ENCODE measurements at regions not wholly inside any gene's neighbourhood (a gene's known extent, or its start where the extent isn't known, plus 50 kb on each side); places are given as distances from the start of the nearest gene placed in this dataset.
"Not testable (repeated sequence)": the region's sequence is repeated elsewhere in the genome, so short reads cannot be mapped to it uniquely, and the experiment has no call there.

GRCh38 chr12:89880690-89881350, 172.2 kb upstream of the ATP2B1 start:
- DNase-seq (ENCODE audit: low read depth) = no peak

- DNase-seq (ENCODE audit: low read depth) = no peak
These were observed 171.1 kb upstream of the ATP2B1 start for GRCh38 chr12:89879766-89880165.

- no peak for DNase-seq (ENCODE audit: low read depth)
These were observed 170.3 kb upstream of the ATP2B1 start for GRCh38 chr12:89878950-89879349.

GRCh38 chr12:89878327-89878726, 169.7 kb upstream of the ATP2B1 start:
- DNase-seq (ENCODE audit: low read depth) = no peak

- DNase-seq (ENCODE audit: low read depth) = no peak
These were observed 169.0 kb upstream of the ATP2B1 start for GRCh38 chr12:89877671-89878070.

GRCh38 chr12:89877136-89877535, 168.5 kb upstream of the ATP2B1 start:
- DNase-seq (ENCODE audit: low read depth) = no peak

- no peak for DNase-seq (ENCODE audit: low read depth)
These were observed 167.2 kb upstream of the ATP2B1 start for GRCh38 chr12:89875809-89876208.

GRCh38 chr12:89875225-89875624, 166.6 kb upstream of the ATP2B1 start:
- DNase-seq (ENCODE audit: low read depth) = no peak

- no peak for DNase-seq (ENCODE audit: low read depth)
These were observed 165.5 kb upstream of the ATP2B1 start for GRCh38 chr12:89874146-89874545.

- no peak for DNase-seq (ENCODE audit: low read depth)
These were observed 165.1 kb upstream of the ATP2B1 start for GRCh38 chr12:89873745-89874144.

GRCh38 chr12:89872922-89873630, 164.4 kb upstream of the ATP2B1 start:
- DNase-seq (ENCODE audit: low read depth) = no peak

- no peak for DNase-seq (ENCODE audit: low read depth)
These were observed 162.0 kb upstream of the ATP2B1 start for GRCh38 chr12:89870413-89871184.

GRCh38 chr12:89867611-89868010, 159.0 kb upstream of the ATP2B1 start:
- not testable (repeated sequence) for DNase-seq (ENCODE audit: low read depth)

- no peak for DNase-seq (ENCODE audit: low read depth)
These were observed 155.8 kb upstream of the ATP2B1 start for GRCh38 chr12:89864411-89864810.

GRCh38 chr12:89863968-89864367, 155.3 kb upstream of the ATP2B1 start:
- DNase-seq (ENCODE audit: low read depth) = no peak

- DNase-seq (ENCODE audit: low read depth) = no peak
These were observed 154.9 kb upstream of the ATP2B1 start for GRCh38 chr12:89863493-89863938.

- no peak for DNase-seq (ENCODE audit: low read depth)
These were observed 154.1 kb upstream of the ATP2B1 start for GRCh38 chr12:89862511-89863445.

GRCh38 chr12:89861086-89861485, 152.4 kb upstream of the ATP2B1 start:
- DNase-seq (ENCODE audit: low read depth) = no peak

GRCh38 chr12:89859508-89860220, 151.0 kb upstream of the ATP2B1 start:
- no peak for DNase-seq (ENCODE audit: low read depth)

- no peak for DNase-seq (ENCODE audit: low read depth)
These were observed 150.1 kb upstream of the ATP2B1 start for GRCh38 chr12:89858718-89859117.

GRCh38 chr12:89857652-89858274, 149.1 kb upstream of the ATP2B1 start:
- no peak for DNase-seq (ENCODE audit: low read depth)

Measured in non-pigmented ciliary epithelial cell (primary cell).